Body of pancreas (tissue), 4 donors: ENCODE measurements at regions not wholly inside any gene's neighbourhood (a gene's known extent, or its start where the extent isn't known, plus 50 kb on each side); places are given as distances from the start of the nearest gene placed in this dataset.

ENCODE experiments used
- CTCF ChIP-seq, 7 experiments: fragments of 450-650 bp in 4 of 7; fragments of 200-600 bp in 3 of 7; sonication (generic) in 3 of 7; IDR thresholded peaks; one replicate each; pipeline ENCODE4 v1.5.1; 2016 to 2019; ENCODE audit warnings: antibody characterized with exemption in 7 of 7
- POLR2A ChIP-seq, 3 donors: fragments of 450-650 bp; IDR thresholded peaks; one replicate each; pipeline ENCODE4 v1.6.1; 2016; ENCODE audit warnings: antibody characterized with exemption in 3 of 3, mild to moderate bottlenecking in 2 of 3

- TF ChIP-seq CTCF (IDR thresholded peaks at IDR 0.05) (no peak), POLR2A (IDR thresholded peaks at IDR 0.05) (no peak)
Measured at GRCh38 chr14:85085981-85086380, 444.0 kb upstream of the FLRT2 start.
